Left lung (tissue), 4 donors: ENCODE measurements at regions not wholly inside any gene's neighbourhood (a gene's known extent, or its start where the extent isn't known, plus 50 kb on each side); places are given as distances from the start of the nearest gene placed in this dataset.

Experiments
- ATAC-seq: fragments of 200-7000 bp; cut with Tn5 transposase; one replicate; pipeline ENCODE4 v1.9.1; 2020; ENCODE audit warnings: moderate library complexity
- DNase-seq, 4 donors: peaks; one replicate each; pipeline ENCODE4 v3.0.0-alpha.2; 2013 to 2020
- H3K27ac ChIP-seq, 2 donors: fragments of 200-600 bp; sonication (generic) in 1 of 2; one replicate each; pipeline versions ENCODE4 v1.5.0 to v1.8.0; 2020 to 2021
- H3K27me3 ChIP-seq, 2 donors: fragments of 200-600 bp; sonication (generic) in 1 of 2; one replicate each; pipeline versions ENCODE4 v1.5.0 to v1.8.0; 2020 to 2021
- H3K36me3 ChIP-seq, 2 donors: fragments of 200-600 bp; sonication (generic) in 1 of 2; one replicate each; pipeline versions ENCODE4 v1.5.0 to v1.8.0; 2020 to 2021
- H3K4me1 ChIP-seq, 2 donors: fragments of 200-600 bp; one replicate each; pipeline ENCODE4 v1.8.0; 2021
- H3K4me3 ChIP-seq, 2 donors: fragments of 200-600 bp; sonication (generic) in 1 of 2; one replicate each; pipeline versions ENCODE4 v1.5.0 to v1.8.0; 2020 to 2021; ENCODE audit warnings: mild to moderate bottlenecking in 1 of 2
- H3K9me3 ChIP-seq, 2 donors: fragments of 200-600 bp; sonication (generic) in 1 of 2; one replicate each; pipeline versions ENCODE4 v1.5.0 to v1.8.0; 2020 to 2021
- intact Hi-C, 2 donors: fragments of 100-400 bp; cut with DNase I; formaldehyde crosslinking; loops; one replicate each; pipeline versions ENCODE4 v1.11.2 to v1.14.2; 2022
- TF ChIP-seq, protein P1 (sequence below), 2 donors: fragments of 200-600 bp; sonication (generic) in 1 of 2; IDR thresholded peaks; one replicate each; pipeline versions ENCODE4 v1.5.0 to v1.8.0; 2021; ENCODE audit warnings: antibody characterized with exemption in 2 of 2
- donor health status: DM: no; HTN: yes; CAD: no.
- donor health status: DM: no; HTN: no; CAD: no.

DNA sequence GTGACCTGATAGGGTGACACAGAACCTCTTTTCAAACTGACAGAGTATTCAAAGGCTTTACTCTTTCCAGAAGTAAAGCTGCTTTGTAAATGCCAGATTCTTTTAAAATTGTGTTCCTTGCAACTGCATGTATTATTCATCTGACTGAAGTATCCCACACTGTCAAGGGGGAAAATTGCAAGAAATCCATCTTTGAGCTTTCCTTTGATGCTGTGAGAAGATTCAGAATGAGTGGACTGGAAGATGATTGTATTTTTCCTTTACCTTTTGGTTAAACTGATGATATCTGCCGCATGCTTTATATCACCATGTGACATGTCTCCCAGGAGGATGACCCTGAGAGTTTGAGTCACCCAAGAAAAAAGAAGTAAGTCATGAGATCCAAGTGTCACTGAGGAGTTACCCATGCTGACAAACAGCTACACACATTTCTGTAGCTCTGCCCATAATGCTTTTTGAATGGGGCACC lies 250.8 kb upstream of the CBLB start:
- no peak for DNase-seq
- TF ChIP-seq, protein P1, sequence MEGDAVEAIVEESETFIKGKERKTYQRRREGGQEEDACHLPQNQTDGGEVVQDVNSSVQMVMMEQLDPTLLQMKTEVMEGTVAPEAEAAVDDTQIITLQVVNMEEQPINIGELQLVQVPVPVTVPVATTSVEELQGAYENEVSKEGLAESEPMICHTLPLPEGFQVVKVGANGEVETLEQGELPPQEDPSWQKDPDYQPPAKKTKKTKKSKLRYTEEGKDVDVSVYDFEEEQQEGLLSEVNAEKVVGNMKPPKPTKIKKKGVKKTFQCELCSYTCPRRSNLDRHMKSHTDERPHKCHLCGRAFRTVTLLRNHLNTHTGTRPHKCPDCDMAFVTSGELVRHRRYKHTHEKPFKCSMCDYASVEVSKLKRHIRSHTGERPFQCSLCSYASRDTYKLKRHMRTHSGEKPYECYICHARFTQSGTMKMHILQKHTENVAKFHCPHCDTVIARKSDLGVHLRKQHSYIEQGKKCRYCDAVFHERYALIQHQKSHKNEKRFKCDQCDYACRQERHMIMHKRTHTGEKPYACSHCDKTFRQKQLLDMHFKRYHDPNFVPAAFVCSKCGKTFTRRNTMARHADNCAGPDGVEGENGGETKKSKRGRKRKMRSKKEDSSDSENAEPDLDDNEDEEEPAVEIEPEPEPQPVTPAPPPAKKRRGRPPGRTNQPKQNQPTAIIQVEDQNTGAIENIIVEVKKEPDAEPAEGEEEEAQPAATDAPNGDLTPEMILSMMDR (IDR thresholded peaks at IDR 0.05) = no peak
- Histone ChIP-seq H3K4me3 (no peak overlapping the region), H3K27ac (no peak overlapping the region), H3K27me3 (no peaks in the 10 kb centered on the region), H3K36me3 (no peaks in the 10 kb centered on the region), H3K4me1 (no peaks in the 10 kb centered on the region), H3K9me3 (no peaks in the 10 kb centered on the region)
- intact Hi-C loops = no loop called here
- ATAC-seq = peak; percentile 53

DNA sequence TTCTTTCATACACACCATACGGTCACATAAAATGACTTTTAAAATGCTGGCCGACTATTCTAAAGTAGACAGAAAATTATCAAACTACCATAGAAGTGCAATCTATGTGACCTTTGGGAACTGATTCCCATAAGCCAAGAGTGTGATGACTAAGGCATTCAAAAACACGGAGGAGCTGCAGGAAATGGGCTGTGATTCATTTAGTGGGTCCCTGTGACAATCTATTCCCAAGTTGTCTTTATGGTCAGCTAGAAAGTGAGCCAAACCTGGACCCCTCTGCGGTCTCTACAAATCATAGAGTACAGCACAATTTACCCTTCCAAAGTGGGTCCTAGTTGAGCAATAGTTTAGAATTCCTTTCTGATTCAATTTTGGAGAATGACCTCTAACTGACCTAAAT lies 251.5 kb upstream of the CBLB start:
- H3K36me3 ChIP-seq = no peaks in the 10 kb centered on the region
- TF ChIP-seq, protein P1 (IDR thresholded peaks at IDR 0.05) = no peak
- no peak overlapping the region for H3K4me3 ChIP-seq
- ATAC-seq = no peak
- no peaks in the 10 kb centered on the region for H3K4me1 ChIP-seq
- DNase-seq = no peak
- H3K27me3 ChIP-seq = no peaks in the 10 kb centered on the region
- no peaks in the 10 kb centered on the region for H3K9me3 ChIP-seq
- H3K27ac ChIP-seq = peak overlapping the region in 1 of 2 donors; percentile 13
- intact Hi-C loops = no loop called here

DNA sequence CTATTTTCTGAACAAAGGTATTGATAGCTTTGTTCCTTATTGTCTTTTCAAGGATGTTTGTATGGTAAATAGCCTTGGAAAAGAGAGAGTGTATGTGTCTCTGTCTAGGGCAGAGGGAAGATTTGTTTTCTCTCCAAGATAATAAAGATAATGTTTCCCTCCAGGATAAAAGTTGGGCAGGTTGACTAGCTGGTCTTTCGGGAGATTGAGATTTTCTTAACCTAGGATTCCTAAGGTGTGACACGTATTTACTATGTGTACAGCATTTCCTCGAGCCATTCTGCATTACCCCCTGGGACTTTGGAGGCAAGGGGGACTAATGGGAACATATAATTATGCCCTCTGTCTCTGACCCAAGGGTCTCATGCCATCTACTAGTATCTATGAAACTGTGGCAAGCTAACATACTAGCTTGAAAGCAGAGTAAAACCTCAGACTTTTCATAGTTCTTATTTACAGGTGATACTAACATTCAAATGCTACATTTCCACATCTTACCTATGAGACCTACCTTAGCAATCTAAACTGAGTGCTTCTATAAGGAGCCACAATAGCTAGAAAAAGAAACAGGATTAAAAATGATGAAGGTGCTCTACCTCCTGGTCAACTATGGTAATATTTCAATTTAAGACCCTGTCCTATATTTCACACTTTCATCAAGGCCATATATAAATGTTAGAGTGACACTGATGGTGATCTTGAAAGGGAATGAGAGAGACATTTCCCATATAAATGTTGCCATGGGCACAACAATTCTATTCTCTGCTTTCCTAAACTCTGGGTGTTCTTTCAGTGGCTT lies 252.9 kb upstream of the CBLB start:
- no peak for DNase-seq
- H3K9me3 ChIP-seq = no peaks in the 10 kb centered on the region
- no peaks in the 10 kb centered on the region for H3K4me1 ChIP-seq
- intact Hi-C loops = no loop called here
- H3K27me3 ChIP-seq = no peaks in the 10 kb centered on the region
- TF ChIP-seq, protein P1 (IDR thresholded peaks at IDR 0.05) = no peak
- no peaks in the 10 kb centered on the region for H3K36me3 ChIP-seq
- no peak overlapping the region for H3K27ac ChIP-seq
- H3K4me3 ChIP-seq = no peak overlapping the region
- ATAC-seq = no peak

DNA sequence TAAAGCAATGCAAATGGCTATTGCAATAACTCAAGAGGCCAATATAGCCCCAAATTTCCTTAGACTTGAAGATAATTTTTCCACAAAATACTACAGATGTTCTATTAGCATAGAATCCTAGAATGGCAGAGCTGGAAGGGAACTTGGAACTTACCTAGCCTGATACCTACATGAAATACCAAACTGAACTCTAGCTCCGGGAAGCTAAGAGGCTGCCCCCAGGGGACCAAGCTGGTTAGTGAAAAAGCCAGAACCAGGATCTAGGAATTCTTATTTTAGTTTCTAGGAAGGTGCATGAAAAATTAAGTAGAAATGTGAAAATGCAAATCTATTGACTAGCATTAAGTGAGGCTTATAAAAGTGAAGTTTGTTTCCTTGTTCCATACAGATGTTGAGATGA lies 256.0 kb upstream of the CBLB start:
- H3K4me1 ChIP-seq = no peaks in the 10 kb centered on the region
- H3K27ac ChIP-seq = no peak overlapping the region
- TF ChIP-seq, protein P1 (IDR thresholded peaks at IDR 0.05) = no peak
- H3K36me3 ChIP-seq = no peaks in the 10 kb centered on the region
- H3K9me3 ChIP-seq = no peaks in the 10 kb centered on the region
- H3K27me3 ChIP-seq = no peaks in the 10 kb centered on the region
- intact Hi-C loops = no loop called here
- H3K4me3 ChIP-seq = no peak overlapping the region
- ATAC-seq (no peak), DNase-seq (no peak)

DNA sequence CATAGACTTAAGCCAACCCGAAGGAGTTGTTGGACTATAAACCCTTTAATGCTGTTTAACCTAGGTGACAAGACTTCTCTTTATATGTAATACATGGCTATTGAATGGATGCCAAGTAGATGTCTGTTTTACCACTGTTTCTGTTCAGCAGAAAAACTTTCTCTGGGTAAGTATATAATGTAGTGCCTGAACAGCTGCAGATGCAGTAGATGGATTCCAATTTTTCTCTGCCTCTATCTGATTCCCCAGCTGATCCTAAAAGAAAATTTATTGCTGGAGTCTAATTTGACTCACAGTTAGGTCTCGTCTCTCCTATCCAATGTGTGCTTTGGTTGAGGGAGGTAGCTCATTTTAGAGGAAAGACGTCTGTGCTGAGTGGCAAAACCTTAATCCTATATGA lies 256.5 kb upstream of the CBLB start:
- no peak for ATAC-seq
- intact Hi-C loops = no loop called here
- no peak overlapping the region for H3K27ac ChIP-seq
- TF ChIP-seq, protein P1 (IDR thresholded peaks at IDR 0.05) = no peak
- H3K27me3 ChIP-seq = no peaks in the 10 kb centered on the region
- no peak overlapping the region for H3K4me3 ChIP-seq
- H3K4me1 ChIP-seq = no peaks in the 10 kb centered on the region
- H3K9me3 ChIP-seq = no peaks in the 10 kb centered on the region
- no peaks in the 10 kb centered on the region for H3K36me3 ChIP-seq
- DNase-seq = no peak
